Activated CD4-positive, alpha-beta T cell treated with anti-CD3 and anti-CD28 coated beads for 4 hours (primary cell): ENCODE measurements at regions not wholly inside any gene's neighbourhood (a gene's known extent, or its start where the extent isn't known, plus 50 kb on each side); places are given as distances from the start of the nearest gene placed in this dataset.

Source experiments
- DNase-seq, 2 donors: peaks; one replicate each; pipeline ENCODE4 v3.0.0-alpha.2; 2020

GRCh38 chr14:25132732-25133422, 82.9 kb upstream of the STXBP6 start:
- peak; percentile 14 for DNase-seq

DNA sequence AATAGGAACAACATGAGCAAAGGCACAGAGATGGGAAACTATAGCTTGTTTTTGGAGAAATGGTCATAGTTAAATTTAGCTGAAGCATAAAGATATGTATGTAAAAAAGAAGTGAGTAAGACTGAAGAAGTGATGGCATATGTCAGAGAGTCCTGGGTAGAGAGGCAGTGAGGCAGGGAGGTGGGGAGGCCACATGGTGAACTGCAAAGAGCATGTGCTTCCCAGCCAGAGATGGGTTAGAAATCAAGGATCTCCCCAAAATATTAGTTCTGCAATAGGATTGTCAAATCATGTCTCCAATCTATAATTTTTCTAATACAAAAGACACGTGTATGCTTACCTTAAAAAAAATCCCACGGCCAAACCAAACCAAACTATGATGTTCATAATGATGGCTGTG, 82.1 kb upstream of the STXBP6 start:
- no peak for DNase-seq

- DNase-seq, result no peak
These were observed 72.9 kb upstream of the STXBP6 start for GRCh38 chr14:25122843-25123242.

DNA sequence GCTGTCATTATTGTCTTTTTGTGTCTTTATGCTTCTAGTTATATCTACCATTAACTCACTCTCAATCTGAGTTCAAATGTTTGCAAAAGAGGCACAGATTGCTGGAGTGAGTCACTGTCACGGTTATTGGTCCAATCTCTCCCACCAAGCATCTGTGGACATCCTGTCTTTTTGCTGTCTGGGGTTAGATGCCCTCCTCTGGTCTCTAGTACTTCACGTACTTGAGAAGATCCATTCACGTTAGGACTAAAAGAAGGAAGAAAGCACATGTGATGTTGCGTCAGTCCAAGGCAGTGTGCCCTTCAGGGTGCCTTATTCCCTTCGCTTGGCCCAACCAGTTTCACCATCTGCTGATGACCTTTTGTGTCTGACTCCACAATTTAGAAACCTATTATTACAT, 72.3 kb upstream of the STXBP6 start:
- DNase-seq, result no peak

DNA sequence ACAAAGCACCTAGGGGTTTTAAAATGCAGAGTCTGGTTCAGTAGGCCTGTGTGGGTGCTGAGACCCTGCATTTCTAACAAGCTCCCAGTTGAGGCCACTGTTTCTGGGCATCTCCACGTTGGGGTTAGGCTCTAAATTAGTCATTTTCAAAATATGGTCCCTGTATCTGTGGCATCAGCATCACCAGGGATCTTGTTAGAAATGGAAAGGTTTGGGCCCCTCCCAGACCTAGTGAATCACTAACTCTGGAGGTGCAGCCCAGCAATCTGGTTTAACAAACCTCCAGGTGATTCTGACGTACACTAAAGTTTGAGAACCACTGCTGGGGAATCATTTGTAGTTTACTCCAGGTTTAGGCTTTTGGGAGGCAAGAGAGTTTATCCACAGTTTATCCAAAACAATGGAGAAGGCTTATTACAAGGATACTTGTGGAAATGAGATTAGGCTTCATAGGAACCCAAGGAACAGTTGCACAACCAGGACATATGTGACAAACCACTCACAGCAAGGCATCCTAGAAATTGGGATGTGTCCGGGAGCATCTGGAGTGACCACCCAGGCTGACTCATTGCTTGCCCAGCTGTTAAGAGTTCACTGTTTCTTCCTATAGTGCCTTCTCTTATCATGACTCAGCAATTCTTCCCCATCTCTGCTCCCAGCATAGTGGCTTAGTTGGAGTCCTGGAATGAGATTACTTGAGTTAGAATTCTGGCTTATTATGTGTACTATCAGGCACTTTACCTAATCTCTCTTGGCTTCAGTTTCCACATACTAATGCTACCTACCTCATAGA, 71.6 kb upstream of the STXBP6 start:
- DNase-seq, result no peak

GRCh38 chr14:25120261-25120660, 70.3 kb upstream of the STXBP6 start:
- DNase-seq, result no peak

- DNase-seq, result no peak
These were observed 68.7 kb upstream of the STXBP6 start for GRCh38 chr14:25118671-25119070.

DNA sequence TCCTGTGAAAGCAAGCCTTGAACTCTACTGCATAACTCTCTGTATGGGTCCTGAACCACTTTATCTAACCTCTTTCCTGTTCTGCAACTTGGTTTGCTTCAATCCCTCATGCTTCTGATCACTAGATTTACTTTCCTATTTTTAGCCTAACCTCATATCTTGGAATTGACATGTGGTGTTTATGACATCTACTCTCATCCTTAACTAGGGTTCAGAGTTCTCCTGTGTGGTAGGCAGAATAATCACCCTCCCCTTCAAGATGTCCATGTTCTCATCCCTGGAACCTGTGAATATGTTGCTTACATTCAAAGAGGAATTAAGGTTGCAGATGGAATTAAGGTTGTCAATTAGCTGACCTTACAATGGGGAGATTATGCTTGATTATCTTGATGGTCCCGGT, 67.4 kb upstream of the STXBP6 start:
- no peak for DNase-seq

GRCh38 chr14:25116607-25117006, 66.7 kb upstream of the STXBP6 start:
- no peak for DNase-seq

DNA sequence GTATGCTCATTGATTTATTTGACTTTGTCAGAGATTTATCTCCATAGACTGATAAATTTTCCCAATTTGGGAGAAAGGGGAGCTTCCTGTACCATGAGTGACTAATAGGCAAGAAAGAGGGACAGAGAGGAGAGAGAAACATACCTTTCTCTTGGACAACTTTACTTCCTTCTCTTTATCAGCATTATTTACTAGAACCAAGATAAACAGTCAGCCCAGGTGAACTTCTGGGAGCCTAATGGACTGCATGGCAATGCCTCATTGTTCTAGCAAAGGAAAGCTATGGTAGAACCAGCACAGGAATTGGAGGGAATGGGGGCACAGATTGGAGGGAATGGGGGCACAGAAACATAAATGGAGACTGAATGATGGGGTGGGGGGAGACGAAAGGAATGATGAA, 63.4 kb upstream of the STXBP6 start:
- DNase-seq, result no peak

GRCh38 chr14:25111061-25111601, 61.2 kb upstream of the STXBP6 start:
- DNase-seq, result no peak

DNA sequence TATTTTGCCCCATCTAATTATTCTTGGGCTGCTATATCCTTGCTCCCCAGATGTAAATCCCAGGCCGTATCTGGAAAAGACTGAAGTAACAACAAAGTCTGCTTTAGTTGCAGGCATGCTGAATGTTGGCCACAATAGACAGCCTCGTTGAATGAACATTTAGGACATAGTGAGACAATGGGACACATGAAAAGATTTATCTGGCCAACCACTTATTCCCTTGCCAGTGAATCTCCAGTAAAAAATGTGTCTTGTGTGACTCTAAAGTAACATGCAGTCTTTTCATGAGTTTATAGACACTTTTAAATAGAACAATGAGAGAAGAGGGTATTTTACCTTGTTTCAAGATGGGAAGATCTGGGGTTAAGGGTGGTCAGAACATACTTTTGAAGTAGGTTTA, 60.2 kb upstream of the STXBP6 start:
- no peak for DNase-seq

DNA sequence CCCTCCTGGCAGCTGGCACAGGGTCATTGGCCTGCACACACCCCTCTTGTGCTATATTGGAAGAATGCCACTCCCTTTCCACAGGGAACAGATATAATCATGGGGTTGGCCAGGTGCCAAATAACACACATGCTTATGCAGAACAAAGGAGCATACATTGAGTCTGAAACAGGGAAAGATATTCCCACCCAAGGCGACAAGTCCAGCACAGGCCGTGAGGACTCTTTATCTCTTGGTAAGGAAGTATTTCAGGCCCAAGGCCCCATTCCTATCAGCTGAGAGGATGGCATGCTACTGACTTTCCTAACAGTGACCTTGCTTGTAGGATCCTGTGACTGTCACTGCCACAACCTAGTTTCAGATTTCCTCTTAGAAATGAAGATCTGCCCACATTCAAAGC, 59.0 kb upstream of the STXBP6 start:
- DNase-seq, result no peak

DNA sequence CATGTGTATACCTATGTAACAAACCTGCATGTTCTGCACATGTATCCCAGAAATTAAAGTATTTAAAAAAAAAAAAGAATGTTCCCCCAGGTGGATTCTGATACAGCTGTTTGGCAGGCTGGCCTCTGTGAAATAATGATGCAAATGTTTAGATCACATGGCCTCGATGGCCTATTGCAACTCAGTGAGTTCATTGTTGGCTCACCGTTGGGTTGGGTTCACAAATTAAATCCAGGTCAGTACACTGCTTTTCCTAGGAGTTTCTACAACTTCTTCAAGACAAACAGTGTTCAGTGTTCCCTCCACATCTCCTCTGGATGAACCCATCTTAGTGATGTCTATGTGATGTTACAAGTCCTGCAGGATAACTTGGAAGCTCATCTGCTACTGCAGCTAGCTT, 58.3 kb upstream of the STXBP6 start:
- no peak for DNase-seq

- no peak for DNase-seq
These were observed 53.9 kb upstream of the STXBP6 start for GRCh38 chr14:25103820-25104219.

DNA sequence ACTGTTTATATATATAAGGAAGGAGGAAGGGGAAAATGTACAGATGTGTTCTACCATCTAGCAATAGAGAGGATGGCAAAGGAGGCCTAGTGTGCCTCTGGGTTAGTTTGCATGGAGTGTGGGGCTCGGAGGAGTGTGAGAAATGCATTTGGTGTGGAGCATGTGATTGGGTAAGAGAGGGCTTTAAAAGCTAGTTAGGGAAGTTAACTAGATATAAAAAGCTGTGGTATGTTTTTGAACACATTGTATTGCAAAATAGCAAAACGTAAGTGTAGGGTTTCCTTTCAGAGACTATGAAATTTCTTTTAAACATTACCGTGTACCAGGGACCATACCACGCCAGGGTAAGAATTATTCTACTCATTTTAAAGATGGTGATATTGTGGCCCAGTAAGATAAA, 53.3 kb upstream of the STXBP6 start:
- DNase-seq, result no peak

- DNase-seq, result no peak
These were observed 52.8 kb upstream of the STXBP6 start for GRCh38 chr14:25102788-25103187.

DNA sequence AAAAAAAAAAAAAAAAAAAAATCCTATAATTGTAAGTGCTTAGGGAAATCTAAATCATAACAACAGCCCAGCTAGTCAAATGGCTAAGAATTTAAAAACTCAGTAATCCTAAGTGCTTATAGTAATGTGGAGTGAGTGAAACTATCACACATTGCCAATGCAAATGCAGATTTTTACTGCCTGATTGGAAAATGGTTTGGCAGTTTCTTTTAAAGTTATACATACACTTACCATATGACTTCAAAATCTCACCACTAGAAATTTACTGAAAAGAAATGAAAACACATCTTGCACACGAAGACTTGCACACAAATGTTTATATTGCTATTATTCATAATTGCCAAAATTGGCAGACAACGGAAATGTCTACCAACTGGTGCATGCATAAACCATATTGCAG, 51.3 kb upstream of the STXBP6 start:
- no peak for DNase-seq
